HCT116 (cell line): ENCODE measurements at regions not wholly inside any gene's neighbourhood (a gene's known extent, or its start where the extent isn't known, plus 50 kb on each side); places are given as distances from the start of the nearest gene placed in this dataset.
"Not testable (repeated sequence)": the region's sequence is repeated elsewhere in the genome, so short reads cannot be mapped to it uniquely, and the experiment has no call there.

Source experiments
- POLR2AphosphoS5 ChIP-seq: IDR thresholded peaks from 2 replicates; pipeline ENCODE4 v1.6.1; 2011; ENCODE audit warnings: mild to moderate bottlenecking, low read depth, low read length, moderate library complexity
- YY1 ChIP-seq: IDR thresholded peaks from 2 replicates; pipeline ENCODE4 v1.6.1; 2011; ENCODE audit warnings: low read length, low read depth, moderate library complexity, mild to moderate bottlenecking; ENCODE audit not compliant: insufficient replicate concordance; ENCODE audit errors: extremely low read depth

DNA sequence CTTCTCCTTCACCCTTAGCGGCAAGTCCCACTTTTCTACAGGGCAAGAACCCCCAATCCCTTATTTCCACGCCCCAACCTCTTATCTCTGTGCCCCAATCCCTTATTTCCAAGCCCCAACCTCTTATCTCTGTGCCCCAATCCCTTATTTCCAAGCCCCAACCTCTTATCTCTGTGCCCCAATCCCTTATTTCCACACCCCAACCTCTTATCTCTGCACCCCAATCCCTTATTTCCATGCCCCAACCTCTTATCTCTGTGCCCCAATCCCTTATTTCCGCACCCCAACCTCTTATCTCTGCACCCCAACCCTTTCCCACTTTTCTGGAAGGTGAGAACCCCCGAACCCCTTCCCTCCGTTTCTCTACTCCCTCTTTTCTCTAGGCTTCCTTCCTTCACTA, 116.1 kb upstream of the GJE1 start:
- TF ChIP-seq YY1, POLR2AphosphoS5: not testable (repeated sequence)
